ENCODE measurements at regions not wholly inside any gene's neighbourhood (a gene's known extent, or its start where the extent isn't known, plus 50 kb on each side); places are given as distances from the start of the nearest gene placed in this dataset.

DNA sequence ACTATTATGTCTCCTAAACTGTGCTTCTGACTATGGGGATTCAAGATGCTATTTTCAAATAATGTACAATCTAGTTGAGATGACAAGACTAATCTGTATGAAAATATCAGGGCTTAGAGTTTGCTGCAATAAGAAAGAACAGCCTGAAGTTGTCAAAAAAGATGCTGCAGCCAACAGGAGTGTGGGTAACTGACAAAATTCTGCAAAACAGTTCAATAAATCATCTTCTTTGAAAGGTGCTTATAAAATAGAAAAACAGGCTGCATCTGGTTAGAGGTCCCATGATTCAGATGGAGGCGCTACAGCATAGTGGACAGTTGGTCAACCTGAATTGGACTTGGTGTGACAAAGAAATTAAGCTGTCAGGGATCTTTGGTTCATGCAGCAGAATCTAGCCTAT is 511.0 kb downstream of the XPNPEP1 start:
- TF ChIP-seq, protein P1, sequence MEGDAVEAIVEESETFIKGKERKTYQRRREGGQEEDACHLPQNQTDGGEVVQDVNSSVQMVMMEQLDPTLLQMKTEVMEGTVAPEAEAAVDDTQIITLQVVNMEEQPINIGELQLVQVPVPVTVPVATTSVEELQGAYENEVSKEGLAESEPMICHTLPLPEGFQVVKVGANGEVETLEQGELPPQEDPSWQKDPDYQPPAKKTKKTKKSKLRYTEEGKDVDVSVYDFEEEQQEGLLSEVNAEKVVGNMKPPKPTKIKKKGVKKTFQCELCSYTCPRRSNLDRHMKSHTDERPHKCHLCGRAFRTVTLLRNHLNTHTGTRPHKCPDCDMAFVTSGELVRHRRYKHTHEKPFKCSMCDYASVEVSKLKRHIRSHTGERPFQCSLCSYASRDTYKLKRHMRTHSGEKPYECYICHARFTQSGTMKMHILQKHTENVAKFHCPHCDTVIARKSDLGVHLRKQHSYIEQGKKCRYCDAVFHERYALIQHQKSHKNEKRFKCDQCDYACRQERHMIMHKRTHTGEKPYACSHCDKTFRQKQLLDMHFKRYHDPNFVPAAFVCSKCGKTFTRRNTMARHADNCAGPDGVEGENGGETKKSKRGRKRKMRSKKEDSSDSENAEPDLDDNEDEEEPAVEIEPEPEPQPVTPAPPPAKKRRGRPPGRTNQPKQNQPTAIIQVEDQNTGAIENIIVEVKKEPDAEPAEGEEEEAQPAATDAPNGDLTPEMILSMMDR (IDR thresholded peaks at IDR 0.05; ENCODE audit: low read length), result no peak
- no peak for TF ChIP-seq EZH2 (IDR thresholded peaks at IDR 0.05; ENCODE audit: borderline replicate concordance, low read length)

Measured in OCI-LY1 (cell line).